B cell (primary cell): ENCODE measurements at regions not wholly inside any gene's neighbourhood (a gene's known extent, or its start where the extent isn't known, plus 50 kb on each side); places are given as distances from the start of the nearest gene placed in this dataset.

Source experiments
- ATAC-seq: fragments of 200-7000 bp; cut with Tn5 transposase; one replicate; pipeline ENCODE4 v1.10.0; 2021; ENCODE audit warnings: low read depth, mild to moderate bottlenecking, moderate number of reproducible peaks, moderate library complexity
- CTCF ChIA-PET: fragments of 350-600 bp; sonication (Branson Sonifier 250); formaldehyde crosslinking; loops from one replicate; lab custom pipeline; 2021; ENCODE audit warnings: antibody characterized with exemption, inconsistent platforms; lab: Charles Lee
- POLR2A ChIA-PET: fragments of 350-600 bp; sonication (Branson Sonifier 250); formaldehyde crosslinking; loops from one replicate; lab custom pipeline; 2021; ENCODE audit warnings: antibody characterized with exemption; lab: Charles Lee
- DNase-seq: peaks from one replicate; pipeline ENCODE4 v3.0.0; 2013
- H2AFZ ChIP-seq: 2 replicates; pipeline ENCODE4 v1.6.1; 2012; ENCODE audit warnings: mild to moderate bottlenecking, low read depth, low read length; ENCODE audit not compliant: insufficient read depth, poor library complexity, severe bottlenecking
- H3K27ac ChIP-seq, 2 donors: 1 replicate in 1 of 2; 2 replicates in 1 of 2; pipeline ENCODE4 v1.5.1; 2012 to 2013; ENCODE audit warnings: low read length in 2 of 2, mild to moderate bottlenecking in 2 of 2, moderate library complexity in 1 of 2
- H3K27me3 ChIP-seq, 4 experiments: fragments of 200-600 bp in 1 of 4; sonication (generic) in 1 of 4; replicated peaks in 1 of 4; 1 replicate in 2 of 4; 2 replicates in 2 of 4; pipeline versions ENCODE4 v1.6.1 to v1.7.0; 2013 to 2016; ENCODE audit warnings: low read length in 3 of 4, mild to moderate bottlenecking in 2 of 4, mixed read lengths in 1 of 4, moderate library complexity in 1 of 4; ENCODE audit not compliant: insufficient read depth in 4 of 4, control insufficient read depth in 3 of 4; ENCODE audit errors: control extremely low read depth in 1 of 4
- H3K36me3 ChIP-seq, 2 experiments: replicated peaks in 1 of 2; 1 replicate in 1 of 2; 2 replicates in 1 of 2; pipeline versions ENCODE4 v1.6.1 to v1.7.1; 2013; ENCODE audit warnings: low read length in 1 of 2; ENCODE audit not compliant: insufficient read depth in 2 of 2, control insufficient read depth in 1 of 2; ENCODE audit errors: control extremely low read depth in 1 of 2, extremely low read depth in 1 of 2
- H3K4me1 ChIP-seq, 2 donors: fragments of 200-600 bp in 1 of 2; sonication (generic) in 1 of 2; 1 replicate in 1 of 2; 2 replicates in 1 of 2; pipeline versions ENCODE4 v1.5.1 to v1.6.1; 2013 to 2017; ENCODE audit warnings: low read length in 2 of 2; ENCODE audit not compliant: control insufficient read depth in 2 of 2, insufficient read depth in 2 of 2
- H3K4me2 ChIP-seq: replicated peaks from 2 replicates; pipeline ENCODE3; 2012; ENCODE audit warnings: mild to moderate bottlenecking, low read depth, low read length; ENCODE audit not compliant: poor library complexity, severe bottlenecking
- H3K4me3 ChIP-seq, 5 experiments: fragments of 200-600 bp in 1 of 5; sonication (generic) in 1 of 5; 1 replicate in 3 of 5; 2 replicates in 2 of 5; pipeline versions ENCODE4 v1.5.1 to v1.7.0; 2011 to 2016; ENCODE audit warnings: low read length in 4 of 5, mild to moderate bottlenecking in 4 of 5, low read depth in 2 of 5, control low read depth in 1 of 5, moderate library complexity in 1 of 5; ENCODE audit not compliant: insufficient read depth in 1 of 5; ENCODE audit errors: control extremely low read depth in 1 of 5, extremely low read depth in 1 of 5
- H3K79me2 ChIP-seq: fragments of 200-600 bp; sonication (generic); one replicate; pipeline ENCODE4 v1.6.0; 2016; ENCODE audit warnings: low read length; ENCODE audit not compliant: control insufficient read depth, insufficient read depth
- H3K9ac ChIP-seq: fragments of 200-600 bp; sonication (generic); 2 replicates; pipeline ENCODE4 v1.6.1; 2017; ENCODE audit warnings: mild to moderate bottlenecking, low read length, moderate library complexity
- H3K9me3 ChIP-seq, 3 donors: one replicate each; pipeline versions ENCODE4 v1.6.1 to v1.7.1; 2013; ENCODE audit warnings: low read length in 2 of 3; ENCODE audit not compliant: control insufficient read depth in 2 of 3, insufficient read depth in 1 of 3; ENCODE audit errors: control extremely low read depth in 1 of 3
- H4K20me1 ChIP-seq: 2 replicates; pipeline ENCODE4 v1.6.0; 2012; ENCODE audit warnings: mild to moderate bottlenecking, low read length; ENCODE audit not compliant: insufficient read depth, control insufficient read depth, poor library complexity, severe bottlenecking
- H3K27ac Mint-ChIP-seq: one replicate; pipeline ENCODE4 v1.8.0; 2021; ENCODE audit warnings: mixed read lengths
- H3K27me3 Mint-ChIP-seq: one replicate; pipeline ENCODE4 v1.8.0; 2021; ENCODE audit warnings: mixed read lengths
- H3K4me1 Mint-ChIP-seq: one replicate; pipeline ENCODE4 v1.8.0; 2021; ENCODE audit warnings: mixed read lengths
- H3K4me3 Mint-ChIP-seq: one replicate; pipeline ENCODE4 v1.8.0; 2021; ENCODE audit warnings: mixed read lengths
- H3K9me3 Mint-ChIP-seq: one replicate; pipeline ENCODE4 v1.8.0; 2022; ENCODE audit warnings: mixed read lengths; ENCODE audit not compliant: insufficient read depth
- EZH2 ChIP-seq: IDR thresholded peaks from 2 replicates; pipeline ENCODE4 v1.6.1; 2012; ENCODE audit warnings: borderline replicate concordance, low read depth, mild to moderate bottlenecking, moderate library complexity, low read length; ENCODE audit not compliant: insufficient read depth, poor library complexity, severe bottlenecking
- whole genome bisulfite sequencing: methylation state at CpG from one replicate; pipeline ENCODE4 v1.1.5; 2013; ENCODE audit warnings: missing lambda C conversion rate; ENCODE audit not compliant: insufficient coverage; 5-methylcytosine and 5-hydroxymethylcytosine counted together
- intact Hi-C: fragments of 100-400 bp; cut with micrococcal nuclease; formaldehyde crosslinking; loops from one replicate; pipeline ENCODE4 v1.10.0; 2022
- TF ChIP-seq, protein P1 (sequence below): fragments of 200-600 bp; IDR thresholded peaks from one replicate; pipeline ENCODE4 v1.8.0; 2022; ENCODE audit warnings: antibody characterized with exemption, mild to moderate bottlenecking

DNA sequence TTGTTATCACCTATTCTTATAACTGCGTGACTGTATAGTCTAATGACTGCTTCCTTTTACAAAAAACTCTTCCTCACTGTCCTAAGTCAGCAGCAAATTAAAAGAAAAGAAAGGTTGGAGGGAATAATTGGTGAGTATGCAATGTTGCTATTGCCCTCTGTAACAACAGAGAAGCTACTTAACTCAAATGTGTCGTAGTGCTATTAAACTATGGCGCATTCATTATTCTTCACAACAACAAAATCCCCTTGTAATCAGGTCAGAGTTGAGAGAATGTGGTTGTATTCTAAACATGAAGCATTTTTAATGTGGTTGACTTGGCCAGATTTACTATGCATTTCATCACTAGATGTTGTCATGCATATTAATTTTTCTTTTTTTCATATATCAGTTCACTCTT lies 897.8 kb upstream of the PHF14 start:
- no peak for DNase-seq
- Histone ChIP-seq H3K4me2 (no peak overlapping the region), H3K9ac (no peak overlapping the region), H3K4me1 (no peaks in the 10 kb centered on the region), H3K9me3 (peaks cover 0 to 14% (median 0%) of the 10 kb centered on the region in 3 donors), H3K27me3 (no peaks in the 10 kb centered on the region), H2AFZ (no peak overlapping the region), H3K27ac (no peak overlapping the region), H3K4me3 (no peak overlapping the region), H4K20me1 (no peaks in the 10 kb centered on the region), H3K79me2 (no peaks in the 10 kb centered on the region), H3K36me3 (no peaks in the 10 kb centered on the region)
- ChIA-PET CTCF (no interaction called here), POLR2A (no interaction called here)
- no CpG with 5 or more reads among the region's 3 CpGs for WGBS
- no peak overlapping the region for H3K4me3 Mint-ChIP-seq
- TF ChIP-seq, protein P1, sequence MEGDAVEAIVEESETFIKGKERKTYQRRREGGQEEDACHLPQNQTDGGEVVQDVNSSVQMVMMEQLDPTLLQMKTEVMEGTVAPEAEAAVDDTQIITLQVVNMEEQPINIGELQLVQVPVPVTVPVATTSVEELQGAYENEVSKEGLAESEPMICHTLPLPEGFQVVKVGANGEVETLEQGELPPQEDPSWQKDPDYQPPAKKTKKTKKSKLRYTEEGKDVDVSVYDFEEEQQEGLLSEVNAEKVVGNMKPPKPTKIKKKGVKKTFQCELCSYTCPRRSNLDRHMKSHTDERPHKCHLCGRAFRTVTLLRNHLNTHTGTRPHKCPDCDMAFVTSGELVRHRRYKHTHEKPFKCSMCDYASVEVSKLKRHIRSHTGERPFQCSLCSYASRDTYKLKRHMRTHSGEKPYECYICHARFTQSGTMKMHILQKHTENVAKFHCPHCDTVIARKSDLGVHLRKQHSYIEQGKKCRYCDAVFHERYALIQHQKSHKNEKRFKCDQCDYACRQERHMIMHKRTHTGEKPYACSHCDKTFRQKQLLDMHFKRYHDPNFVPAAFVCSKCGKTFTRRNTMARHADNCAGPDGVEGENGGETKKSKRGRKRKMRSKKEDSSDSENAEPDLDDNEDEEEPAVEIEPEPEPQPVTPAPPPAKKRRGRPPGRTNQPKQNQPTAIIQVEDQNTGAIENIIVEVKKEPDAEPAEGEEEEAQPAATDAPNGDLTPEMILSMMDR = no peak
- TF ChIP-seq EZH2 = no peak
- no peaks in the 10 kb centered on the region for H3K4me1 Mint-ChIP-seq
- H3K9me3 Mint-ChIP-seq = no peaks in the 10 kb centered on the region
- ATAC-seq = no peak
- no peaks in the 10 kb centered on the region for H3K27me3 Mint-ChIP-seq
- H3K27ac Mint-ChIP-seq = no peak overlapping the region
- intact Hi-C loops = no loop called here

DNA sequence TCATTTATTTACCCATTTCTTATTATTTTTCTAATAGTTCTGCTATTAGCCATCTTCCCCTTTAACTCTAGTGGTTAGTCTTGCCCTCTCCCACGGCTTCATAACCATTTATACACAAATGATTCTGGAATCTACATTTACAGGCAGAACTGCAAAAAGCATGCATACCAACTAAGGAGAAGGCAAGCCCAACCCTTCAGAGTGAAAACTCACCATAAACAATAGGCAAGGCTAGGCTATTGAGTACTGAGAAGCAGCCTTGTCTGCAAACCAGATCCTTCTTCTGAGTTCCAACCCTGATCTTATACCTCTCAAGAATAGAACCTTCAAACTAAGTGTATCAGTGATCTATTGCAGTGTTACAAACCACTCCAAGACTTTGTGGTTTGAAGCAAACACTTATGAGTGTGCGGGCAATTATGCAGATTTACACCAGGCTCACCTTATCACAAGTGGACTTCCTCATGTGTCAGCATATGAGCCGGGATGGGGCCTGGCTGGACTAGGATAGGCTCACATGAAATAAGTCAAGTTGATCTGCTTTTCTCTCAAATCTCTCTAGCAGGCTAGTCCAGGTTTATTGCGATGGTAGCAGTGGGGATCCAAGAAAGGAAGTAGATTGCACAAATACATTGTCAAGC lies 896.9 kb upstream of the PHF14 start:
- TF ChIP-seq, protein P1 = no peak
- TF ChIP-seq EZH2 = no peak
- Histone ChIP-seq H4K20me1 (no peaks in the 10 kb centered on the region), H3K9me3 (peaks cover 0 to 14% (median 0%) of the 10 kb centered on the region in 3 donors), H2AFZ (no peak overlapping the region), H3K27ac (no peak overlapping the region), H3K9ac (no peak overlapping the region), H3K27me3 (no peaks in the 10 kb centered on the region), H3K4me3 (no peak overlapping the region), H3K79me2 (no peaks in the 10 kb centered on the region), H3K4me2 (no peak overlapping the region), H3K4me1 (no peaks in the 10 kb centered on the region), H3K36me3 (no peaks in the 10 kb centered on the region)
- intact Hi-C loops = no loop called here
- no peak overlapping the region for H3K27ac Mint-ChIP-seq
- no peaks in the 10 kb centered on the region for H3K4me1 Mint-ChIP-seq
- 87% methylated on average over 4 of the region's 4 CpGs for WGBS
- H3K4me3 Mint-ChIP-seq = no peak overlapping the region
- POLR2A ChIA-PET = no interaction called here
- no peaks in the 10 kb centered on the region for H3K27me3 Mint-ChIP-seq
- DNase-seq (no peak), ATAC-seq (no peak)
- H3K9me3 Mint-ChIP-seq = peaks cover 5% of the 10 kb centered on the region
- CTCF ChIA-PET = no interaction called here
